Heart left ventricle (tissue), 16 donors: ENCODE measurements at regions not wholly inside any gene's neighbourhood (a gene's known extent, or its start where the extent isn't known, plus 50 kb on each side); places are given as distances from the start of the nearest gene placed in this dataset.

Experiments
- ATAC-seq, 4 donors: fragments of 200-7000 bp; cut with Tn5 transposase; one replicate each; pipeline ENCODE4 v1.9.1; 2020 to 2022; ENCODE audit warnings: moderate library complexity in 4 of 4, mild to moderate bottlenecking in 3 of 4, moderate number of reproducible peaks in 1 of 4
- DNase-seq, 5 donors: peaks; one replicate each; pipeline ENCODE4 v3.0.0-alpha.2; 2020
- H3K27ac ChIP-seq, 12 donors: fragments of 200-600 bp; sonication (generic) in 4 of 12; one replicate each; pipeline versions ENCODE4 v1.5.0 to v1.8.0; 2016 to 2022; ENCODE audit warnings: mild to moderate bottlenecking in 2 of 12
- H3K27me3 ChIP-seq, 9 donors: fragments of 200-600 bp; sonication (generic) in 2 of 9; one replicate each; pipeline versions ENCODE4 v1.5.1 to v1.8.0; 2016 to 2022; ENCODE audit warnings: mild to moderate bottlenecking in 3 of 9
- H3K36me3 ChIP-seq, 9 donors: fragments of 200-600 bp; sonication (generic) in 2 of 9; one replicate each; pipeline versions ENCODE4 v1.5.0 to v1.8.0; 2018 to 2022; ENCODE audit warnings: mild to moderate bottlenecking in 2 of 9
- H3K4me1 ChIP-seq, 12 donors: fragments of 200-600 bp; sonication (generic) in 4 of 12; one replicate each; pipeline versions ENCODE4 v1.5.0 to v1.8.0; 2016 to 2022; ENCODE audit warnings: mild to moderate bottlenecking in 3 of 12
- H3K4me3 ChIP-seq, 12 donors: fragments of 200-600 bp; sonication (generic) in 4 of 12; one replicate each; pipeline versions ENCODE4 v1.5.0 to v1.8.0; 2017 to 2022; ENCODE audit warnings: mild to moderate bottlenecking in 9 of 12, moderate library complexity in 4 of 12
- H3K9me3 ChIP-seq, 12 donors: fragments of 200-600 bp; sonication (generic) in 4 of 12; one replicate each; pipeline versions ENCODE4 v1.5.0 to v1.8.0; 2016 to 2022; ENCODE audit warnings: mild to moderate bottlenecking in 1 of 12
- CTCF ChIP-seq, 12 donors: fragments of 200-600 bp; sonication (generic) in 4 of 12; IDR thresholded peaks; one replicate each; pipeline versions ENCODE4 v1.5.0 to v1.8.0; 2018 to 2022; ENCODE audit warnings: antibody characterized with exemption in 12 of 12, mild to moderate bottlenecking in 5 of 12
- POLR2A ChIP-seq, 2 donors: fragments of 450-650 bp; IDR thresholded peaks; one replicate each; pipeline ENCODE4 v1.6.1; 2017; ENCODE audit warnings: antibody characterized with exemption in 2 of 2, mild to moderate bottlenecking in 2 of 2, moderate library complexity in 2 of 2
- WGBS, 4 donors: extraction: QIAGEN DNeasy Blood & Tissue Kit in 2 of 4; methylation state at CpG; one replicate each; pipeline versions ENCODE4 v1.1.5 to v1.1.7; 2013 to 2018; 5-methylcytosine and 5-hydroxymethylcytosine counted together
- intact Hi-C, 10 donors: fragments of 100-400 bp; cut with DNase I; formaldehyde crosslinking; loops; one replicate each; pipeline versions ENCODE4 v1.11.1 to v1.14.2; 2022
- donor health status: ischemic (EF 13 %, LVEDD 7.1; RV severe dilation, severe dysfunction).
- donor health status: healthy with polysubstance abuse.
- donor health status: DM: no; HTN: yes; CAD: no.
- donor health status: DM: no; HTN: no; CAD: no.
- donor health status: ischemic (EF 25% LVEDD 6.9; RV normal size, moderate dysfunction).
- donor health status: ischemic (EF 25% LVEDD 5.7; RV mildly dilated, moderate dysfunction).
- donor health status: healthy.
- donor health status: DM: yes; HTN: yes; CAD: no.
- donor health status: ischemic (EF 35%, LVEDD 5.7; RV mildly dilated, moderate dysfunction).
- donor health status: nonischemic (EF 11% LVEDD 7.7; RV severe dilation, severe dysfunction).
- donor health status: DM: yes; HTN: yes; CAD: no.
- donor health status: PGD.
- donor health status: ischemic (EF 29% LVEDD 5.4; RV normal size, mild dysfunction).
- donor health status: nonischemic (EF 23%, LVEDD 6.1; RV moderate dilation, normal function).

- H3K9me3 ChIP-seq, result peaks cover 0 to 5% (median 0%) of the 10 kb centered on the region in 12 donors
- DNase-seq (no peak), ATAC-seq (no peak)
- whole genome bisulfite sequencing, 4 donors, result 60 to 71% (median 65%) methylated on average over 6 of the region's 6 CpGs
- H3K4me3 ChIP-seq, result no peak overlapping the region
- H3K27me3 ChIP-seq, result peaks cover 0 to 34% (median 0%) of the 10 kb centered on the region in 9 donors
- intact Hi-C loops, result no loop called here
- no peak overlapping the region for H3K27ac ChIP-seq
- TF ChIP-seq POLR2A (IDR thresholded peaks at IDR 0.05), result no peak
- TF ChIP-seq CTCF (IDR thresholded peaks at IDR 0.05), result no peak
- H3K4me1 ChIP-seq, result no peaks in the 10 kb centered on the region
- H3K36me3 ChIP-seq, result no peaks in the 10 kb centered on the region
These were observed 587.7 kb downstream of the PTPRU start for GRCh38 chr1:29824025-29824424.

DNA sequence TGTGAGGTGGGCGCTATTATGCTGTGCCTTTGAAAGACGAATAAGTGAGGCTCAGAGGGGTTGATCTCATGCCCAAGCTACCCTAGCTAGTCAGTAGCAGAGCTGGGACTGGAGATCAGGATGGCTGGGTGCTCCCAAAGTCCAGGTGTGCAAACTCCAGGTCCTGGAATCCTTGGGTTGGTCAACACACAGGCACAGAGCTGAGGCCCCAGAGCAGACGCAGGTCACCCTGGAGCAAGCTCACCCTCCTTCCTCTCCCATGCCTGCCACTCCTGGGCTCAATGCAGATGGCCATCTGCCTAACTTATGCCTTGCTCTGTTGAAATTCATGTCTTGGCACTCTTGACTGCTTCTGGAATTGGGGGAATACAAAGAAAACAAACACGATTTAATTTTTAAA is 587.2 kb downstream of the PTPRU start:
- 82 to 89% (median 86%) methylated on average over 4 of the region's 4 CpGs for WGBS, 4 donors
- peaks cover 0 to 29% (median 0%) of the 10 kb centered on the region in 9 donors for H3K27me3 ChIP-seq
- intact Hi-C loops, result no loop called here
- no peak for DNase-seq
- TF ChIP-seq CTCF (IDR thresholded peaks at IDR 0.05), result no peak
- no peak for TF ChIP-seq POLR2A (IDR thresholded peaks at IDR 0.05)
- H3K36me3 ChIP-seq, result no peaks in the 10 kb centered on the region
- no peak for ATAC-seq
- peaks cover 0 to 9% (median 0%) of the 10 kb centered on the region in 12 donors for H3K9me3 ChIP-seq
- H3K4me1 ChIP-seq, result no peaks in the 10 kb centered on the region
- H3K27ac ChIP-seq, result no peak overlapping the region
- H3K4me3 ChIP-seq, result no peak overlapping the region

DNA sequence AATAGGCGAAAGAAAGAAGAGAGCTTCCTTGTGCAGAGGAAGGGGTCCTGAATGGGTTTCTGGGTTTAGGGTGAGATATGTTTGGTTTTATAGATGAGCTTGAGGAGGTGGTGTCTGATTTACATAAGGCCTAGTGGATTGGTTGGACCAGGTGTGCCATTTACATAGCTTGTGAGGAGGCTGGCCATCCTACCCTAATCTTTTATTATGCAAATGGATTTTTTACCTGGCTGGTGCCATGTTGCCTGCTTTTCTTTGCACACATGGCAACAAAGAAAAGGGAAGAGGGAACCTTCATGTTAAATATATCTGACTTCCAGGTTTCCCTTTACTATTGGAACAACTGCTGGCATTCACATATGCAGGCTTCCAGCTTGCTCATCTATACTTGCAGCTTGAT is 585.3 kb downstream of the PTPRU start:
- no peak for DNase-seq
- whole genome bisulfite sequencing, 4 donors, result 92 to 96% (median 94%) methylated on average over 1 of the region's 1 CpG

DNA sequence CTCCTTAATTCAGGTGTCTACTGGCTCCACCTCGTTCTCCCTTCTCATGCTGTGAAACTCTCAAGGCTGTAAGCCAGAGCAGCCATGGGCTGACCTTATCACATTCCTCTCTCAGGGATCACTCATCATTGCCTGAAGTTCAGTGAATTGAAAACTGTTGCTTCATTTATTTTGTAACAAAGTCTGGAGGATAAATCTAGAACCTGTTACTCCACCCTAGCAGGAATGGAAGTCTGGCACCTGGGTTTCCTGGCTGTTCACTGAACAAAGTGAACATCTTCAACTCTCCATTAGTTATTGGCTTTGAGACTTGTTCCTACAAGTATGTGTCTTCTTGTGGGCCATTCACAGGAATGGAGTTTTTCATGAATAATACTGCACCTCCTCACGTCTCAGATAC is 584.1 kb downstream of the PTPRU start:
- ATAC-seq (no peak), DNase-seq (no peak)
- Histone ChIP-seq H3K4me1 (no peaks in the 10 kb centered on the region), H3K27ac (no peak overlapping the region), H3K27me3 (peaks cover 0 to 20% (median 0%) of the 10 kb centered on the region in 9 donors), H3K9me3 (peaks cover 0 to 13% (median 0%) of the 10 kb centered on the region in 12 donors), H3K4me3 (no peak overlapping the region), H3K36me3 (no peaks in the 10 kb centered on the region)
- 46 to 56% (median 52%) methylated on average over 2 of the region's 2 CpGs for WGBS, 4 donors
- intact Hi-C loops, result no loop called here
- TF ChIP-seq CTCF (IDR thresholded peaks at IDR 0.05) (no peak), POLR2A (IDR thresholded peaks at IDR 0.05) (no peak)

More for the DNA sequence above, 585.3 kb downstream of the PTPRU start:
- H3K27me3 ChIP-seq, result peaks cover 0 to 20% (median 0%) of the 10 kb centered on the region in 9 donors
- H3K4me1 ChIP-seq, result no peaks in the 10 kb centered on the region
- H3K9me3 ChIP-seq, result peaks cover 0 to 13% (median 0%) of the 10 kb centered on the region in 12 donors
- H3K4me3 ChIP-seq, result no peak overlapping the region
- no peak overlapping the region for H3K27ac ChIP-seq
- H3K36me3 ChIP-seq, result no peaks in the 10 kb centered on the region
- no peak for TF ChIP-seq CTCF (IDR thresholded peaks at IDR 0.05)
- no peak for TF ChIP-seq POLR2A (IDR thresholded peaks at IDR 0.05)
- intact Hi-C loops, result no loop called here
- no peak for ATAC-seq
